HCT116 (cell line): ENCODE measurements at regions not wholly inside any gene's neighbourhood (a gene's known extent, or its start where the extent isn't known, plus 50 kb on each side); places are given as distances from the start of the nearest gene placed in this dataset.

ENCODE experiments used
- ATAC-seq: fragments of 200-7000 bp; cut with Tn5 transposase; 2 replicates; pipeline ENCODE4 v1.9.1; 2020; ENCODE audit warnings: mild to moderate bottlenecking, moderate library complexity
- BruUV-seq: library from RNA; stranded (reverse); fragments of 400-500 nt; replicated peaks from 2 replicates; lab custom pipeline; 2021; lab: Mats Ljungman, UMichigan
- CTCF ChIA-PET: fragments of 300-600 bp; sonication (Branson Sonifier 250); formaldehyde crosslinking; loops from one replicate; lab custom pipeline; 2021; ENCODE audit warnings: antibody characterized with exemption; lab: Charles Lee
- POLR2A ChIA-PET: fragments of 300-600, 350-600 bp; sonication (Branson Sonifier 250); formaldehyde crosslinking; loops from one replicate; lab custom pipeline; 2021; ENCODE audit warnings: antibody characterized with exemption; lab: Charles Lee
- RAD21 ChIA-PET, 2 experiments: fragments of 300-600 bp; sonication (Branson Sonifier 250); formaldehyde crosslinking; loops; one replicate each; lab custom pipeline; 2023; ENCODE audit warnings: low total read pairs in 2 of 2; ENCODE audit not compliant: uncharacterized antibody in 2 of 2, unreplicated experiment in 2 of 2, low non-redundant PET in 1 of 2; lab: Charles Lee
- DNase-seq: peaks from one replicate; pipeline ENCODE4 v3.0.0-alpha.2; 2010; ENCODE audit warnings: low read depth, low spot score
- H2AFZ ChIP-seq: fragments of 200-600 bp; shearing (Covaris generic), sonication (generic); 2 replicates; pipeline ENCODE4 v1.6.1; 2017; ENCODE audit warnings: low read depth, mixed run types, mixed read lengths, antibody characterized with exemption, low read length; ENCODE audit not compliant: poor library complexity, severe bottlenecking
- H3K27ac ChIP-seq: 2 replicates; pipeline ENCODE4 v1.5.1; 2012; ENCODE audit warnings: low read depth, low read length
- H3K27me3 ChIP-seq: fragments of 200-600 bp; sonication (generic); 2 replicates; pipeline ENCODE4 v1.6.1; 2016; ENCODE audit warnings: mixed run types, low read length, mixed read lengths; ENCODE audit not compliant: insufficient read depth
- H3K36me3 ChIP-seq, 2 experiments: fragments of 200-500 bp in 1 of 2; fragments of 200-600 bp in 1 of 2; sonication (Bioruptor generic) in 1 of 2; sonication (generic) in 1 of 2; 2 replicates each; pipeline versions ENCODE4 v1.5.1 to v1.6.1; 2014 to 2016; ENCODE audit warnings: low read length in 2 of 2, inconsistent platforms in 1 of 2, mixed read lengths in 1 of 2, mixed run types in 1 of 2; ENCODE audit not compliant: insufficient read depth in 2 of 2, control insufficient read depth in 1 of 2
- H3K4me1 ChIP-seq, 2 experiments: fragments of 200-600 bp in 1 of 2; sonication (generic) in 1 of 2; 2 replicates each; pipeline versions ENCODE4 v1.5.1 to v1.6.1; 2012 to 2017; ENCODE audit warnings: low read length in 2 of 2, inconsistent platforms in 1 of 2, mild to moderate bottlenecking in 1 of 2, mixed read lengths in 1 of 2, mixed run types in 1 of 2, moderate library complexity in 1 of 2; ENCODE audit not compliant: insufficient read depth in 2 of 2, control insufficient read depth in 1 of 2
- H3K4me2 ChIP-seq: fragments of 200-600 bp; sonication (generic); 2 replicates; pipeline ENCODE4 v1.6.1; 2017; ENCODE audit warnings: mixed run types, low read length, mixed read lengths
- H3K4me3 ChIP-seq, 2 experiments: fragments of 200-600 bp in 1 of 2; sonication (generic) in 1 of 2; replicated peaks in 1 of 2; 2 replicates each; pipeline ENCODE4 v1.5.1; 2011 to 2016; ENCODE audit warnings: low read length in 2 of 2, control low read depth in 1 of 2, low read depth in 1 of 2, mild to moderate bottlenecking in 1 of 2, mixed read lengths in 1 of 2, mixed run types in 1 of 2
- H3K79me2 ChIP-seq: fragments of 200-600 bp; sonication (generic); 2 replicates; pipeline ENCODE4 v1.6.1; 2017; ENCODE audit warnings: mild to moderate bottlenecking, mixed run types, low read length, moderate library complexity, mixed read lengths; ENCODE audit not compliant: insufficient read depth
- H3K9ac ChIP-seq: fragments of 200-600 bp; sonication (generic); 2 replicates; pipeline ENCODE4 v1.6.1; 2016; ENCODE audit warnings: low read length, mixed read lengths
- H3K9me2 ChIP-seq: fragments of 200-600 bp; sonication (generic), shearing (Covaris generic); 2 replicates; pipeline ENCODE4 v1.6.1; 2017; ENCODE audit warnings: mixed run types, mild to moderate bottlenecking, moderate library complexity; ENCODE audit not compliant: insufficient read depth
- H3K9me3 ChIP-seq, 2 experiments: fragments of 200-500 bp in 1 of 2; fragments of 200-600 bp in 1 of 2; sonication (Bioruptor generic) in 1 of 2; sonication (generic) in 1 of 2; 2 replicates each; pipeline ENCODE4 v1.6.1; 2014 to 2017; ENCODE audit warnings: low read length in 2 of 2, mixed read lengths in 2 of 2, inconsistent platforms in 1 of 2, low read depth in 1 of 2, mild to moderate bottlenecking in 1 of 2, mixed run types in 1 of 2, moderate library complexity in 1 of 2; ENCODE audit not compliant: control insufficient read depth in 1 of 2, insufficient read depth in 1 of 2
- H4K20me1 ChIP-seq: fragments of 200-600 bp; sonication (generic), shearing (Covaris generic); 2 replicates; pipeline ENCODE4 v1.6.1; 2017; ENCODE audit warnings: mixed run types, mild to moderate bottlenecking, moderate library complexity; ENCODE audit not compliant: insufficient read depth
- CEBPB ChIP-seq: IDR thresholded peaks from 2 replicates; pipeline ENCODE4 v1.6.1; 2012; ENCODE audit warnings: low read depth
- EGR1 ChIP-seq: IDR thresholded peaks from 2 replicates; pipeline ENCODE4 v1.6.1; 2012; ENCODE audit warnings: low read depth
- ELF1 ChIP-seq: IDR thresholded peaks from 2 replicates; pipeline ENCODE4 v1.6.1; 2012; ENCODE audit warnings: low read depth, borderline replicate concordance
- FOSL1 ChIP-seq: IDR thresholded peaks from 2 replicates; pipeline ENCODE4 v1.6.1; 2012; ENCODE audit warnings: low read depth
- POLR2A ChIP-seq: IDR thresholded peaks from 2 replicates; pipeline ENCODE4 v1.7.0; 2011; ENCODE audit warnings: borderline replicate concordance; ENCODE audit not compliant: insufficient read depth, insufficient read length; ENCODE audit errors: extremely low read depth
- REST ChIP-seq: IDR thresholded peaks from 2 replicates; pipeline ENCODE4 v1.6.1; 2012; ENCODE audit warnings: low read depth
- SIN3A ChIP-seq: IDR thresholded peaks from 2 replicates; pipeline ENCODE4 v1.6.1; 2012; ENCODE audit warnings: low read depth
- ZFX ChIP-seq: fragments of 450-650 bp; IDR thresholded peaks from 2 replicates; pipeline ENCODE4 v1.6.1; 2017
- intact Hi-C: fragments of 100-400 bp; cut with micrococcal nuclease; formaldehyde crosslinking; loops from 2 replicates; pipeline ENCODE4 v1.10.0; 2022
- TF ChIP-seq, protein P1 (sequence below): IDR thresholded peaks from 2 replicates; pipeline ENCODE4 v1.6.1; 2012

DNA sequence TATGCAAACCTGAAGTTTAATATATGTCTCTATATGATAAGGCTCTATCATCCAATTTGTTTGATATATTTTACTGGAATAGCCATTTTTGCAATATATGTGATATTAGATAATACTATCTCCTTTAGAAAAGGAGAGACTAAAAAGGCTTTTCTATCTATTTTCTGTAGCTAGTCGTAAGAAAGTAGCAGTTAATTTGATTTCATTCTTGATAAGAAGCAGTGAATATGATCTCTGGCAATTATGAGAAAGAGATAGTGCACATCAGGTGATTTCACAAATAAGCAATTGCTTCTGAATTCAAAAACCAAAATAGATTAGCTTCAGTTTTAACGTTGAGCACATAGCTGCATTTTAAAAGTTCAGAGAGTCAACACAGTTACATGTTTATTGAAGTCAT is 1318.4 kb downstream of the CDH8 start:
- no peak overlapping the region for H3K9ac ChIP-seq
- TF ChIP-seq POLR2A (no peak), ELF1 (no peak)
- TF ChIP-seq, protein P1, sequence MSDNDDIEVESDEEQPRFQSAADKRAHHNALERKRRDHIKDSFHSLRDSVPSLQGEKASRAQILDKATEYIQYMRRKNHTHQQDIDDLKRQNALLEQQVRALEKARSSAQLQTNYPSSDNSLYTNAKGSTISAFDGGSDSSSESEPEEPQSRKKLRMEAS = no peak
- no peaks in the 10 kb centered on the region for H4K20me1 ChIP-seq
- ATAC-seq (no peak), DNase-seq (no peak)
- H3K27me3 ChIP-seq = no peaks in the 10 kb centered on the region
- no peak overlapping the region for H3K4me2 ChIP-seq
- ChIA-PET RAD21 (no interaction called here), CTCF (no interaction called here), POLR2A (no interaction called here)
- intact Hi-C loops = no loop called here
- peaks cover 8 to 25% of the 10 kb centered on the region in 2 experiments; a peak in 2 of 4 replicates for H3K9me3 ChIP-seq
- H3K79me2 ChIP-seq = no peaks in the 10 kb centered on the region
- H3K27ac ChIP-seq = no peak overlapping the region
- no peaks in the 10 kb centered on the region for H3K9me2 ChIP-seq
- H3K4me1 ChIP-seq = no peaks in the 10 kb centered on the region
- no peaks in the 10 kb centered on the region for H3K36me3 ChIP-seq
- no TSS peak for BruUV-seq
- H3K4me3 ChIP-seq = no peak overlapping the region
- H2AFZ ChIP-seq = no peak overlapping the region

DNA sequence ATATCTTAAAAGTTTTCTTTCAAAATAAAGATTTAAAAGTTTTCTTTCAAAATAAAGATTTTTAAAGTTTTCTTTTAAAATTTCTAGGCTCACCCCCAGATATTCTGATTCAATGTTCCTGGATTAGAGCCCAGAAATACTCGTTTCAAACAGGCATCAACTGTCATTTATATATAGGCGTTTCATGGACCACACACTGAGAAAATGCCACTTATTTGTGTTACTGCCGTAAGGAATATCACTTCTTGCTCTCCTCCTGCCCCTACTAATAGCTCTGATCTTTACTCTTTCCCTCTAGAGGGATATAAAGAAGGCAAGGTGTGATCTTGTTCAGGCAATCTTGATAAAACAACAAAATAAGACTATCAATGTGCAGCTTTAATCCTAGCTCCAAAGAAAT is 1324.1 kb downstream of the CDH8 start:
- BruUV-seq = no TSS peak
- intact Hi-C loops = no loop called here
- H3K9me2 ChIP-seq = no peaks in the 10 kb centered on the region
- H2AFZ ChIP-seq = no peak overlapping the region
- H3K79me2 ChIP-seq = no peaks in the 10 kb centered on the region
- H3K4me2 ChIP-seq = no peak overlapping the region
- ATAC-seq (no peak), DNase-seq (no peak)
- H3K4me3 ChIP-seq = no peak overlapping the region
- H4K20me1 ChIP-seq = no peaks in the 10 kb centered on the region
- ChIA-PET POLR2A (no interaction called here), CTCF (no interaction called here), RAD21 (no interaction called here)
- H3K9me3 ChIP-seq = peaks cover 13 to 23% of the 10 kb centered on the region in 2 experiments; a peak in 2 of 4 replicates
- no peak overlapping the region for H3K9ac ChIP-seq
- TF ChIP-seq EGR1 = no peak
- TF ChIP-seq CEBPB = no peak
- no peak for TF ChIP-seq SIN3A
- no peak for TF ChIP-seq POLR2A
- no peak for TF ChIP-seq FOSL1
- no peak for TF ChIP-seq REST
- no peak for TF ChIP-seq ZFX
- no peak for TF ChIP-seq ELF1
- H3K27ac ChIP-seq = no peak overlapping the region
- H3K27me3 ChIP-seq = no peaks in the 10 kb centered on the region
- H3K4me1 ChIP-seq = no peaks in the 10 kb centered on the region
- no peaks in the 10 kb centered on the region for H3K36me3 ChIP-seq
